Thoracic aorta (tissue), 2 donors: ENCODE measurements at regions not wholly inside any gene's neighbourhood (a gene's known extent, or its start where the extent isn't known, plus 50 kb on each side); places are given as distances from the start of the nearest gene placed in this dataset.
A peak's percentile ranks its signal among the peaks of the same experiment; 100 is the strongest.

Experiments used
- ATAC-seq: fragments of 150-250 bp; one replicate; pipeline ENCODE4 v1.8.0; 2017; ENCODE audit warnings: low read depth; ENCODE audit not compliant: insufficient number of reproducible peaks, low FRiP score
- DNase-seq: peaks from one replicate; pipeline ENCODE4 v3.0.0-alpha.2; 2020; ENCODE audit warnings: low spot score
- H3K27ac ChIP-seq, 2 donors: fragments of 200-600 bp; sonication (generic); 1 replicate in 1 of 2; 2 replicates in 1 of 2; pipeline ENCODE4 v1.5.1; 2016; ENCODE audit warnings: mild to moderate bottlenecking in 2 of 2, moderate library complexity in 2 of 2
- H3K27me3 ChIP-seq: fragments of 200-600 bp; sonication (generic); replicated peaks from 2 replicates; pipeline ENCODE4 v1.6.0; 2016; ENCODE audit warnings: mild to moderate bottlenecking; ENCODE audit not compliant: insufficient read depth
- H3K36me3 ChIP-seq: fragments of 200-600 bp; sonication (generic); one replicate; pipeline ENCODE4 v1.5.1; 2016
- H3K4me1 ChIP-seq, 2 donors: fragments of 200-600 bp; sonication (generic); 1 replicate in 1 of 2; 2 replicates in 1 of 2; pipeline versions ENCODE4 v1.5.1 to v1.6.0; 2016; ENCODE audit warnings: low read depth in 2 of 2, mild to moderate bottlenecking in 1 of 2; ENCODE audit not compliant: control insufficient read depth in 1 of 2
- H3K4me3 ChIP-seq: fragments of 200-600 bp; sonication (generic); 2 replicates; pipeline ENCODE4 v1.5.1; 2016; ENCODE audit warnings: mild to moderate bottlenecking
- H3K9me3 ChIP-seq: fragments of 200-600 bp; sonication (generic); 2 replicates; pipeline ENCODE4 v1.5.1; 2016
- TF ChIP-seq, protein P1 (sequence below): fragments of 200-600 bp; sonication (generic); IDR thresholded peaks from one replicate; pipeline ENCODE4 v1.5.1; 2019; ENCODE audit warnings: antibody characterized with exemption

DNA sequence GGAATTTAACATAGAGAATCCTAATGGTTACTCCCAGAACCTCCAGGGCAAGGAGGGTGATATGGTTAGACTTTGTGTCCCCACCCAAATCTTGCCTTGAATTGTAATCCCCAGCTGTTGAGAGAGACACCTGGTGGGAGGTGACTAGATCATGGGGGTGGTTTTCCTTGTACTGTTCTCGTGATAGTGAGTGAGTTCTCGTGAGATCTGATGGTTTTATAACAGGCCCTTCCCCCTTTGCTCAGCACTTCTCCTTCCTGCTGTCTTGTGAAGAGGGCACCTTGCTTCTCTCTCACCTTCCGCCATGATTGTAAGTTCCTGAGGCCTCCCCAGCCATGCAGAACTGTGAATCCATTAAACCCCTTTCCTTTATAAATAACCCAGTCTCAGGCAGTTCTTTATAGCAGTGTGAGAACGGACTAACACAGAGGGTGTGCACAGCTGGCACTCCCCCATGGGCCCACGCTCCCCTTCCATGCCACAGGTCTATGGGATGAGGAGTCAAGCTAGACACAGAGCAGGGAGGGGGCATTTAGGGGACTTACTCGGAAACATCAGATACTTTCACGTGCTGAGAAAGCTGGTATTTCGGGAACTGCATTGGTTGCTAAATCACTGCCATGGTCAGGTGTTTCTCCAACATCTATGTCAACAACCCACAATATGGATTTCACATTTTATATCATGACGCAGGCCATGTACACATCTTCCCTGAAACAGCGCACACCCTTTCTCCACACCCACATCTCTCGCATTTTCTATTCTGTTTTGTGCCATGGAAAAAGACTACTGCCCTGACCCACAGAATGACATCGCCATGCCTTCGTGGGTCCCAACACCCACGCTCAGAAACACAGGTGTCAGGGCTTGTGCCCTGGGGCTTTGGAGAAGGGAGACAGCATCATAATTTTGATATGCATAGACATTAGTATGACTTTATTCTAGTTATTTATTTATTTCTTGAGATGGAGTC is 199.1 kb upstream of the GSE1 start:
- Histone ChIP-seq H3K27me3 (no peaks in the 10 kb centered on the region), H3K4me3 (no peak overlapping the region), H3K36me3 (no peaks in the 10 kb centered on the region), H3K9me3 (no peaks in the 10 kb centered on the region), H3K27ac (no peak overlapping the region), H3K4me1 (peaks cover 0 to 8% of the 10 kb centered on the region in 2 donors)
- no peak for ATAC-seq
- TF ChIP-seq, protein P1, sequence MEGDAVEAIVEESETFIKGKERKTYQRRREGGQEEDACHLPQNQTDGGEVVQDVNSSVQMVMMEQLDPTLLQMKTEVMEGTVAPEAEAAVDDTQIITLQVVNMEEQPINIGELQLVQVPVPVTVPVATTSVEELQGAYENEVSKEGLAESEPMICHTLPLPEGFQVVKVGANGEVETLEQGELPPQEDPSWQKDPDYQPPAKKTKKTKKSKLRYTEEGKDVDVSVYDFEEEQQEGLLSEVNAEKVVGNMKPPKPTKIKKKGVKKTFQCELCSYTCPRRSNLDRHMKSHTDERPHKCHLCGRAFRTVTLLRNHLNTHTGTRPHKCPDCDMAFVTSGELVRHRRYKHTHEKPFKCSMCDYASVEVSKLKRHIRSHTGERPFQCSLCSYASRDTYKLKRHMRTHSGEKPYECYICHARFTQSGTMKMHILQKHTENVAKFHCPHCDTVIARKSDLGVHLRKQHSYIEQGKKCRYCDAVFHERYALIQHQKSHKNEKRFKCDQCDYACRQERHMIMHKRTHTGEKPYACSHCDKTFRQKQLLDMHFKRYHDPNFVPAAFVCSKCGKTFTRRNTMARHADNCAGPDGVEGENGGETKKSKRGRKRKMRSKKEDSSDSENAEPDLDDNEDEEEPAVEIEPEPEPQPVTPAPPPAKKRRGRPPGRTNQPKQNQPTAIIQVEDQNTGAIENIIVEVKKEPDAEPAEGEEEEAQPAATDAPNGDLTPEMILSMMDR: no peak
- DNase-seq: no peak

DNA sequence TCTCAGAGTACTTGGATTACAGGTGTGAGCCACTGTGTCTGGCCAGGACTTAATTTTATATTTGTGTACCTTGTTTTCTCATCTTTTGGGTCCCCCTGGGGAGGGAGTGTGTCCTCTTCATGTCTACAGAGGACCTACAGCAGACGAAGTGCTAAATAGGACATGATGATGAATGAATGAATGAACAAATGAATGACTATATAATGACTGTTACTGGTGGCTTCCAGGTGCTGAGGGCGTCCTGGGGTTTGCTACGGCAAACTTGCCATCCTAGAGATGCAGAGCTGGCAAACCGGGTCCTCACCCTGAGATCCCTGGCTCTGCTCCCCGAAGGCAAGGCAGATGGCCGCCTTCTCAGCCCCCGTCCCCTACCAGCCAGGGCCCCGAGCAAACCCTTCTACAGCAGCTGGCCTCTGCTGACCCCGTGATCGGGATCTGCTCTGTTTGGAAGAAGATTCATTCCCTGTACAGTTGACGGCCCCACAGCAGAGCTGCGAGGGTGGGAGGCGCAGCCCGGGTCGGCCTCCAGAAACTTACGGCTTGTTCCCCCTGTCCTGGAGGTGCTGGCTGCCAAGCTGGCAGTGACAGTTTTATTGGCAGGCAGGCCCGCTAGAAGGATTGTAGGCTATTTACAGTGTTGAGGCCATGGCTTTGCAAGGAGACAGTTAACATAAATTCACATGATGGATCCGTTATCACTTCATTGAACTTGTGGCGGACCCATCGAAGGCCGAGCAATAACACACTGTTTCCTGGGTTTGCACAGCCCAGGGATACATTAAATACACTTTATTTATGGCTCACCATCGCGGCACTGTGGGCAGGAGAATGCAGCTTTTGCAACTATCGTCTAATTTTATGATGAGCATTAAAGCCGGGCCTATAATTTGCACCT is 197.7 kb upstream of the GSE1 start:
- DNase-seq (no peak), ATAC-seq (no peak)
- peaks cover 0 to 8% of the 10 kb centered on the region in 2 donors for H3K4me1 ChIP-seq
- H3K9me3 ChIP-seq: no peaks in the 10 kb centered on the region
- H3K27me3 ChIP-seq: no peaks in the 10 kb centered on the region
- no peak overlapping the region for H3K27ac ChIP-seq
- TF ChIP-seq, protein P1: no peak
- H3K36me3 ChIP-seq: no peaks in the 10 kb centered on the region
- no peak overlapping the region for H3K4me3 ChIP-seq

DNA sequence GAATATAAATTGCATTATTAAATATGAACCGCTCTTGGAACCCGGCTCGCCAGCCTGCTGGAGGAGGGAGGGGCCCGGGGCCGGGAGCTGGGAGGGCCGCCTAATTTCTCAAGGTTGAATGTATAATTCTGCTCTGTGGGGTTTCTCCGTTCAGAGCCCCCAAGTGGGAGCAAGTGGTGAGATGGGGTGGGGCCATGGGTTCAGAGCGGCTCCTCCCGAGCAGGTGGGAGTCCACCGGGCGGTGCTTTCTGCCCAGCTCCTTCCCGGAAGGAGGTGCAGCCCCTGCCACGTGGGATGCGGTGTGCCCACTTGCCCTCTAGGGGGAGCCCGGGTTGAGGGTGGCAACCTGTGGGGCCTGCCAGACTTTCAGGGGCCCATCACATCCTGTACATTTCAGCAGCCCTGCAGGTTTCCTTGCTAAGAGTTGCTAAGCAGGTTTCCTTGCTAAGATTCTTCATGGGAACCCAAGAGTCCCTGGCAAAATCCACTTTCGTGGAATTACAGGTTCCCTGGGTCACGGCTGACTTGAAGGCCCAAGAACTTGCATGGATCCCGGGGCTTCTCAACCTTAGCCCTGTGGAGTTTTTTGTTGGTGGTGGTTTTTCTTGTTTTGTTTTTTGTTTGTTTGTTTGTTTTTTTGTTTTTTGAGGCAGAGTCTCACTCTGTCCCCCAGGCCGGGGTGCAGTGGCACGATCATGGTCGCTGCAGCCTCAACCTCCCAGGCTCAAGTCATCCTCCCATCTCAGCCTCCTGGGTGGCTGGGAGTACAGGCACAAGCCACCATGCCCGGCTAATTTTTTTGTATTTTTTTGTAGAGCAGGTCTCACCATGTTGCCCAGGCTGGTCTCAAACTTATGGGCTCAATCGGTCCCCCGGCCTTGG is 196.7 kb upstream of the GSE1 start:
- DNase-seq: no peak
- Histone ChIP-seq H3K4me1 (peaks cover 0 to 8% of the 10 kb centered on the region in 2 donors), H3K27ac (no peak overlapping the region), H3K4me3 (no peak overlapping the region), H3K27me3 (no peaks in the 10 kb centered on the region), H3K36me3 (no peaks in the 10 kb centered on the region), H3K9me3 (no peaks in the 10 kb centered on the region)
- TF ChIP-seq, protein P1: peak; percentile 46
- ATAC-seq: no peak

DNA sequence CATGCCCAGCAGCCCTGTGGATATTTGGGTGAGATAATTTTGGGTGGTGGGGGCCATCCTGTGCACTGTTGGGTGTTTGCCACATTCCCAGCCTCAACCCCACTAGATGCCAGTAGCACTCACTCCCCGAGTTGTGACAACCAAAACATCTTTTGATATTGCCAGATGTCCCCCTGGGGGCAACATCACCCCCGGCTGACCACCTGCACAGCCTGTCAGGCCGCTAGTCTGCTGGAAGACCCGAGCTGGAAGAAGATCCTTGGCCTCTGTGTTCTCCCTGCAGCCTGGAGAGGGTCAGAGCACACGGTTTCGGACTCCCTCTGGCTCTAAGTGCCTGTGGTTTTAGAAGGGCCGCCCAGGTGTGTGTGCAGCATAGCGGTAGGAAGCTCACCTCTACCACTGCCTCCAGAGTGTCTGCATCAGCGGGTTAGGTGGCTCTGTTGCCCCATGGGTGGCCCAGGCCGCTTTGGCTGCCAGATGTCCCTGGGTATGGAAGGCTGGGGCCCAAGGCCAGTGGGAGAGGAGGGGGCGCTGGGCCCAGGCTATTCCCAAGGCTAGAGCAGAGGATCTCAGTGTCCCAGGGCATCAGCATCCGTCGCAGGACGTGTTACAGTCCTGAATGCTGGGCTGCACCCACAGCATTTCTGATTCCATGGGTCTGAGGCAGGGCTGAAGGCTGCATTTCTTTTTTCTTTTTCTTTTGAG is 195.8 kb upstream of the GSE1 start:
- Histone ChIP-seq H3K4me1 (peaks cover 0 to 8% of the 10 kb centered on the region in 2 donors), H3K27me3 (no peaks in the 10 kb centered on the region)
- ATAC-seq: no peak

More for the DNA sequence above, 195.8 kb upstream of the GSE1 start:
- DNase-seq: no peak
- TF ChIP-seq, protein P1: no peak
- H3K36me3 ChIP-seq: no peaks in the 10 kb centered on the region
- no peaks in the 10 kb centered on the region for H3K9me3 ChIP-seq
- H3K4me3 ChIP-seq: no peak overlapping the region
- H3K27ac ChIP-seq: no peak overlapping the region
